OCI-LY3 (cell line): ENCODE measurements at regions not wholly inside any gene's neighbourhood (a gene's known extent, or its start where the extent isn't known, plus 50 kb on each side); places are given as distances from the start of the nearest gene placed in this dataset.

Experiments used
- CTCF ChIP-seq: fragments of 200-600, 300-600 bp; sonication (generic); IDR thresholded peaks from 2 replicates; pipeline ENCODE4 v1.5.1; 2014; ENCODE audit warnings: antibody characterized with exemption, low read length, low read depth
- EZH2phosphoT487 ChIP-seq: fragments of 200-600 bp; shearing (Covaris generic); IDR thresholded peaks from 2 replicates; pipeline ENCODE4 v1.6.1; 2018; ENCODE audit warnings: antibody characterized with exemption, mixed run types, low read depth

DNA sequence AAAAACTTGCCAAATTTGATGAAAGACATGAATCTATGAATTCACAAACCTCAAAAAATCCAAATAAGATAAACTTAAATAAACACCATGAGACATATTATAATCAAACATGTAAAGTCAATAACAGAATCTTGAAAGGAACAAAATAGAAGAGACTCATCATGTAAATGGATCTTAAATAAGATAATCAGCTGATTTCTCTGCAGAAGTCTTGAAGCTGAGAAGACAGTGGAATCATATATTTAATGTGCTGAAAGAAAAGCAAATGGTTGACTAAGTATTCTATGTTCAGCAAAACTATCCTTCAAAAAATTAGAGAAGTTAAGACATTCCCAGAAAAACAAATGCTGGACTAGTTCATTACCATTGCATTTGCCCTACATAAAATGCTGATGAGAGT lies 215.7 kb upstream of the SPIN4 start:
- no peak for TF ChIP-seq CTCF
- no peak for TF ChIP-seq EZH2phosphoT487
